ENCODE measurements at regions not wholly inside any gene's neighbourhood (a gene's known extent, or its start where the extent isn't known, plus 50 kb on each side); places are given as distances from the start of the nearest gene placed in this dataset.

- TF ChIP-seq CHD7 (IDR thresholded peaks at IDR 0.05; ENCODE audit: insufficient replicate concordance, low read length) (no peak), SAP30 (IDR thresholded peaks at IDR 0.05; ENCODE audit: insufficient read depth, insufficient replicate concordance, low read length) (no peak), GTF2F1 (IDR thresholded peaks at IDR 0.05; ENCODE audit: borderline replicate concordance, low read depth, low read length) (no peak), CBX8 (IDR thresholded peaks at IDR 0.05; ENCODE audit: borderline replicate concordance, low read depth, low read length) (no peak), TBP (IDR thresholded peaks at IDR 0.05; ENCODE audit: low read depth, low read length) (no peak), SIN3A (conservative IDR thresholded peaks at IDR 0.05 in 1 of 2, IDR thresholded peaks at IDR 0.05 in 1 of 2; ENCODE audit: low read depth in 1 of 2, low read length in 2 of 2) (no peak), BRCA1 (IDR thresholded peaks at IDR 0.05; ENCODE audit: low read depth, low read length) (no peak), BCL11A (IDR thresholded peaks at IDR 0.05; ENCODE audit: low read depth in 2 of 2, low read length in 2 of 2) (no peak), EP300 (IDR thresholded peaks at IDR 0.05; ENCODE audit: borderline replicate concordance in 1 of 2, low read depth in 2 of 2, low read length in 2 of 2) (no peak), TCF12 (IDR thresholded peaks at IDR 0.05; ENCODE audit: low read depth, low read length) (no peak), EZH2 (IDR thresholded peaks at IDR 0.05; ENCODE audit: low read depth, low read length, severe bottlenecking) (no peak), JUND (IDR thresholded peaks at IDR 0.05; ENCODE audit: low read length) (no peak)
Measured at GRCh38 chr7:80997841-80998240, 79.0 kb upstream of the SEMA3C start (continued).
